Endothelial cell (in vitro differentiated cells): ENCODE measurements at regions not wholly inside any gene's neighbourhood (a gene's known extent, or its start where the extent isn't known, plus 50 kb on each side); places are given as distances from the start of the nearest gene placed in this dataset.
A peak's percentile ranks its signal among the peaks of the same experiment; 100 is the strongest.

Experiments
- DNase-seq: peaks from one replicate; pipeline ENCODE4 v3.0.0; 2021; ENCODE audit warnings: low spot score
- H3K27ac Mint-ChIP-seq: one replicate; pipeline ENCODE4 v1.8.0; 2021; ENCODE audit warnings: mixed read lengths, inconsistent platforms; ENCODE audit not compliant: unreplicated experiment
- H3K27me3 Mint-ChIP-seq: one replicate; pipeline ENCODE4 v1.8.0; 2021; ENCODE audit warnings: mild to moderate bottlenecking, moderate library complexity, mixed read lengths, inconsistent platforms; ENCODE audit not compliant: unreplicated experiment
- H3K36me3 Mint-ChIP-seq: one replicate; pipeline ENCODE4 v1.8.0; 2021; ENCODE audit warnings: mild to moderate bottlenecking, low read depth, mixed read lengths, inconsistent platforms; ENCODE audit not compliant: unreplicated experiment
- H3K4me1 Mint-ChIP-seq: one replicate; pipeline ENCODE4 v1.8.0; 2021; ENCODE audit warnings: mild to moderate bottlenecking, mixed read lengths, inconsistent platforms; ENCODE audit not compliant: unreplicated experiment
- H3K4me3 Mint-ChIP-seq: one replicate; pipeline ENCODE4 v1.8.0; 2021; ENCODE audit warnings: mild to moderate bottlenecking, mixed read lengths, inconsistent platforms; ENCODE audit not compliant: unreplicated experiment
- H3K9me3 Mint-ChIP-seq: one replicate; pipeline ENCODE4 v1.8.0; 2021; ENCODE audit warnings: mixed read lengths, inconsistent platforms; ENCODE audit not compliant: unreplicated experiment
- TF ChIP-seq, protein P1 (sequence below): fragments of 200-600 bp; sonication (generic); IDR thresholded peaks from one replicate; pipeline ENCODE4 v1.5.0; 2021; ENCODE audit warnings: antibody characterized with exemption; ENCODE audit not compliant: unreplicated experiment

DNA sequence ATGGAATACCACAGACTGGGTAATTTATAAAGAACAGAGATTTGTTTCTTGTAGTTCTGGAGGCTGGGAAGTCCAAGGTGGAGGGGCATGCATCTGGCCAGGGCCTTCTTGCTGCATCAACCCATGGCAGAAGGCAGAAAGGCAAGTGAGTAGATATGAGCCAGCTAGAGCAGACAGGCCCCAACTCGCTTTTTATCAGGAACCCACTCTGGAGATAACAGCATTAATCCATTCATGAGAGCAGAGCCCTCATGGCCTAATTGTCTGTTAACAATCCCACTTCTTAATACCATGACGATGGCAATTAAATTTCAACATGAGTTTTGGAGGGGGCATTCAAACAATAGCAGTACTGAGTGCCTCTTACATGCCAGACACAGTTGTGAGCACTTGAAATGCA is 87.2 kb upstream of the SOX13 start:
- H3K4me1 Mint-ChIP-seq, result no peaks in the 10 kb centered on the region
- DNase-seq, result no peak
- no peak overlapping the region for H3K27ac Mint-ChIP-seq
- TF ChIP-seq, protein P1, sequence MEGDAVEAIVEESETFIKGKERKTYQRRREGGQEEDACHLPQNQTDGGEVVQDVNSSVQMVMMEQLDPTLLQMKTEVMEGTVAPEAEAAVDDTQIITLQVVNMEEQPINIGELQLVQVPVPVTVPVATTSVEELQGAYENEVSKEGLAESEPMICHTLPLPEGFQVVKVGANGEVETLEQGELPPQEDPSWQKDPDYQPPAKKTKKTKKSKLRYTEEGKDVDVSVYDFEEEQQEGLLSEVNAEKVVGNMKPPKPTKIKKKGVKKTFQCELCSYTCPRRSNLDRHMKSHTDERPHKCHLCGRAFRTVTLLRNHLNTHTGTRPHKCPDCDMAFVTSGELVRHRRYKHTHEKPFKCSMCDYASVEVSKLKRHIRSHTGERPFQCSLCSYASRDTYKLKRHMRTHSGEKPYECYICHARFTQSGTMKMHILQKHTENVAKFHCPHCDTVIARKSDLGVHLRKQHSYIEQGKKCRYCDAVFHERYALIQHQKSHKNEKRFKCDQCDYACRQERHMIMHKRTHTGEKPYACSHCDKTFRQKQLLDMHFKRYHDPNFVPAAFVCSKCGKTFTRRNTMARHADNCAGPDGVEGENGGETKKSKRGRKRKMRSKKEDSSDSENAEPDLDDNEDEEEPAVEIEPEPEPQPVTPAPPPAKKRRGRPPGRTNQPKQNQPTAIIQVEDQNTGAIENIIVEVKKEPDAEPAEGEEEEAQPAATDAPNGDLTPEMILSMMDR, result no peak
- H3K9me3 Mint-ChIP-seq, result peaks cover 4% of the 10 kb centered on the region
- no peaks in the 10 kb centered on the region for H3K36me3 Mint-ChIP-seq
- H3K4me3 Mint-ChIP-seq, result no peak overlapping the region
- peaks cover 2% of the 10 kb centered on the region for H3K27me3 Mint-ChIP-seq

DNA sequence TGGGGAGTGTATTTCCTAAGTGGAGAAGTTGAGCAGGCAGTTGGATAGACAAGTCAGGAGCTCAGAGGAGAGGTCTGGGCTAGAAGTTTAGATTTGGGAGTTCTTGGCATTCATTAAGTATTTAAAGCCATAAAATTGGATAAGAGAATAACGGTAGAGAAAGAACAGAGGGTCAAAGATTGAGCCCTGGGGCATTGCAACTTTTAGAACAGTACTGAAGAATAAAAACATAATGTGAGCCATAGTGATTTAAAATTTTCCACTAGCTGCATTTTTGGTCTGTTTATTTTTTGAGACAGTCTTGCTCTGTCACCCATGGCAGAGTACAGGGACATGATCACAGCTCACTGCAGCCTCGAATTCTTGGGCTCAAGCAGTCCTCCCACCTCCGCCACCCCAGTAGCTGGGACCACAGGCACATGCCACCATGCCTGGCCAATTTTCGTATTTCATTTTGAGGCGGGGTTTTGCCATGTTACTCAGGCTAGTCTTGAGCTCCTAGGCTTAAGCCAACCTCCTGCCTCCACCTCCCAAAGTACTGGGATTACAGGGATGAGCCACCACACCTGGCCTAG is 85.9 kb upstream of the SOX13 start:
- no peak for DNase-seq
- Mint-ChIP-seq H3K4me3 (no peak overlapping the region), H3K36me3 (no peaks in the 10 kb centered on the region), H3K27ac (no peak overlapping the region), H3K4me1 (no peaks in the 10 kb centered on the region), H3K9me3 (peaks cover 4% of the 10 kb centered on the region), H3K27me3 (peaks cover 2% of the 10 kb centered on the region)
- TF ChIP-seq, protein P1, result no peak

DNA sequence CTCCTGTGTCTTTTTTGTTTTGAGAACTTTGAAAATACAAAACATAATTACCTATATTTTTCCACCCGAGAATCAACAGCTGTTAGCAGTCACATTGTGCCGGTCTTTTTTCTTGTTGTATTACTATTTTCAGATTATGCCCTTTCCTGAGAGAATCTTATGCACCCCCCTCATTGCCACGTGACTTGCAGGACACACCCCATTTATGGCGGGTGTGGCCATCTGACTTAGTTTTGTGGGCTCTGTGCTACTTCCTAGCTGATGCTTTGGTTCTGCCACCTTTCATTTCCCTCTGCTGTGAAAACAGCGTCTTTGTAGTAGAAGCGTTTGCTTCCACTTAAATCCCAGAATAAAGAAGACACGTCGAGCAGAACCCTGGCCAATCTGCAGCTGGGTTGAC is 82.8 kb upstream of the SOX13 start:
- Mint-ChIP-seq H3K4me1 (peaks cover 16% of the 10 kb centered on the region), H3K27ac (no peak overlapping the region), H3K9me3 (no peaks in the 10 kb centered on the region), H3K4me3 (no peak overlapping the region), H3K27me3 (peaks cover 4% of the 10 kb centered on the region), H3K36me3 (no peaks in the 10 kb centered on the region)
- DNase-seq, result no peak
- TF ChIP-seq, protein P1, result no peak

DNA sequence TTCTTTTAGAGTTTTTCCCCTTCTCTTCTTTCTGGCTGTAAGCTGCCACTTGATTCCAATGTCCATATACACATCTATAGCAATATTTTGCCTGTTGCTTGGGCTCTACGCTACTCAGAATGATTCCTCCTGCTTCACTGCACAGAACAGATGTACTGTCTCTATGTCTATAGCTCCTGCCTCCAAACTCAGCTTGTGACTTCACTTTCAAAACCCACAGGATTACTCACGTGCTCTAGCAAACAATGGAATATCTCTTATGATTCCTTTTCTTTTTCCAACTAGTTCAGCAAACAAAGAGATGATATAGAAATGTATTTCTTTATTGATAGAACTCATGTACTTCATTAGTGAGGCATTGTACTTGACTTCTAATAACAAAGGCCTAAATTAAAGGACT is 80.5 kb upstream of the SOX13 start:
- Mint-ChIP-seq H3K36me3 (no peaks in the 10 kb centered on the region), H3K27ac (peak overlapping the region; percentile 21), H3K9me3 (no peaks in the 10 kb centered on the region), H3K4me1 (peaks cover 35% of the 10 kb centered on the region), H3K27me3 (peaks cover 4% of the 10 kb centered on the region), H3K4me3 (no peak overlapping the region)
- no peak for DNase-seq
- TF ChIP-seq, protein P1, result no peak

DNA sequence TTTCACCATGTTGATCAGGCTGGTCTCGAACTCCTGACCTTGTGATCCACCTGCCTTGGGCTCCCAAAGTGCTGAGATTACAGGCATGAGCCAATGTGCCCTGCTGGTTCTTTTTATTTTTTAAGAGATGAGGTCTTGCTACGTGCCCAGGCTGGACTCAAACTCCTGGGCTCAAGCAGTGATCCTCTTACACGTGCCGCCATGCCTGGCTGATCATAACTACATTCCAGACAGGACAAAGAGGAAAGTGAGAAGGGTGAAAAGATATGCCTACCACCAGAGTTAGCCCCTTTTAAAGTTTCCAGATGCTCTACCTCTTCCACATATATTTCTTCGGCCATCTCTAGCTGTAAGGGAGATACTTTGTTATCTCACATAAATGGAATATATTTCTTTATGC is 79.7 kb upstream of the SOX13 start:
- Mint-ChIP-seq H3K4me1 (peaks cover 36% of the 10 kb centered on the region), H3K4me3 (no peak overlapping the region), H3K27me3 (peaks cover 2% of the 10 kb centered on the region), H3K36me3 (no peaks in the 10 kb centered on the region), H3K27ac (no peak overlapping the region), H3K9me3 (no peaks in the 10 kb centered on the region)
- TF ChIP-seq, protein P1, result no peak
- no peak for DNase-seq
